OCI-LY1 (cell line): ENCODE measurements at regions not wholly inside any gene's neighbourhood (a gene's known extent, or its start where the extent isn't known, plus 50 kb on each side); places are given as distances from the start of the nearest gene placed in this dataset.
"Not testable (repeated sequence)": the region's sequence is repeated elsewhere in the genome, so short reads cannot be mapped to it uniquely, and the experiment has no call there.

Experiments
- H2AFZ ChIP-seq: fragments of 200-600 bp; sonication (generic), shearing (Covaris generic); 2 replicates; pipeline ENCODE4 v1.6.0; 2014; ENCODE audit warnings: antibody characterized with exemption, mild to moderate bottlenecking, low read length
- H3F3A ChIP-seq: fragments of 200-600 bp; sonication (generic), shearing (Covaris generic); 2 replicates; pipeline ENCODE4 v1.6.0; 2014; ENCODE audit warnings: mild to moderate bottlenecking, antibody characterized with exemption, low read length, moderate library complexity; ENCODE audit not compliant: insufficient read depth
- H3K27ac ChIP-seq: fragments of 200-600 bp; sonication (generic); 2 replicates; pipeline ENCODE4 v1.5.1; 2014; ENCODE audit warnings: low read length, mixed run types, mild to moderate bottlenecking, low read depth; ENCODE audit not compliant: poor library complexity, severe bottlenecking
- H3K27me3 ChIP-seq: fragments of 200-600 bp; sonication (generic); 2 replicates; pipeline ENCODE4 v1.6.0; 2014; ENCODE audit warnings: antibody characterized with exemption, mild to moderate bottlenecking, low read length, moderate library complexity; ENCODE audit not compliant: insufficient read depth
- H3K36me3 ChIP-seq: fragments of 200-600 bp; sonication (generic); 2 replicates; pipeline ENCODE4 v1.6.1; 2014; ENCODE audit warnings: mild to moderate bottlenecking, antibody characterized with exemption, low read length, moderate library complexity, mixed read lengths; ENCODE audit not compliant: insufficient read depth
- H3K4me1 ChIP-seq: fragments of 200-600 bp; sonication (generic); 2 replicates; pipeline ENCODE4 v1.5.1; 2014; ENCODE audit warnings: mild to moderate bottlenecking, low read length, moderate library complexity; ENCODE audit not compliant: insufficient read depth, severe bottlenecking
- H3K4me2 ChIP-seq: fragments of 200-600 bp; sonication (generic), shearing (Covaris generic); 2 replicates; pipeline ENCODE4 v1.6.1; 2014; ENCODE audit warnings: low read length
- H3K4me3 ChIP-seq: fragments of 200-600 bp; sonication (generic); 2 replicates; pipeline ENCODE4 v1.5.1; 2014; ENCODE audit warnings: low read length, low read depth, mild to moderate bottlenecking, mixed read lengths; ENCODE audit not compliant: poor library complexity, severe bottlenecking
- H3K79me2 ChIP-seq: fragments of 200-600 bp; shearing (Covaris generic); 2 replicates; pipeline ENCODE4 v1.6.1; 2016; ENCODE audit warnings: mixed run types, low read length, mixed read lengths; ENCODE audit not compliant: insufficient read depth
- H3K9ac ChIP-seq: fragments of 200-600 bp; sonication (generic), shearing (Covaris generic); 2 replicates; pipeline ENCODE4 v1.6.1; 2014; ENCODE audit warnings: mild to moderate bottlenecking, low read length, mixed read lengths
- H3K9me2 ChIP-seq: fragments of 200-600 bp; sonication (generic), shearing (Covaris generic); 2 replicates; pipeline ENCODE4 v1.6.1; 2014; ENCODE audit warnings: low read depth, mild to moderate bottlenecking, low read length, mixed read lengths
- H3K9me3 ChIP-seq: fragments of 200-600 bp; shearing (Covaris generic); 2 replicates; pipeline ENCODE4 v1.6.1; 2014; ENCODE audit warnings: low read length, mixed read lengths
- H4K20me1 ChIP-seq: fragments of 200-600 bp; sonication (generic), shearing (Covaris generic); 2 replicates; pipeline ENCODE4 v1.6.0; 2016; ENCODE audit warnings: mild to moderate bottlenecking, low read length; ENCODE audit not compliant: insufficient read depth
- CTCF ChIP-seq: fragments of 200-600 bp; sonication (generic), shearing (Covaris generic); IDR thresholded peaks from 2 replicates; pipeline ENCODE4 v1.5.1; 2017; ENCODE audit warnings: mild to moderate bottlenecking, antibody characterized with exemption, low read length, moderate library complexity, mixed read lengths
- EZH2 ChIP-seq: fragments of 200-600 bp; sonication (generic), shearing (Covaris generic); IDR thresholded peaks from 2 replicates; pipeline ENCODE4 v1.8.0; 2017; ENCODE audit warnings: borderline replicate concordance, mixed run types, mild to moderate bottlenecking, antibody characterized with exemption, low read length, moderate library complexity, mixed read lengths

- Histone ChIP-seq H3K36me3 (no peaks in the 10 kb centered on the region), H3K27ac (no peak overlapping the region), H2AFZ (no peak overlapping the region), H3K9me2 (no peaks in the 10 kb centered on the region), H3K9ac (no peak overlapping the region), H3K4me3 (no peak overlapping the region), H3K79me2 (no peaks in the 10 kb centered on the region), H3K9me3 (no peaks in the 10 kb centered on the region), H3K4me1 (no peaks in the 10 kb centered on the region), H3K4me2 (no peak overlapping the region), H4K20me1 (no peaks in the 10 kb centered on the region), H3F3A (no peaks in the 10 kb centered on the region), H3K27me3 (no peaks in the 10 kb centered on the region)
- TF ChIP-seq EZH2 (no peak), CTCF (no peak)
These were observed 215.6 kb downstream of the FOXG1 start for GRCh38 chr14:28982228-28982627.

GRCh38 chr14:28983279-28983678 lies 216.7 kb downstream of the FOXG1 start:
- no peak overlapping the region for H3K27ac ChIP-seq
- no peaks in the 10 kb centered on the region for H3K79me2 ChIP-seq
- no peaks in the 10 kb centered on the region for H3K36me3 ChIP-seq
- H3K27me3 ChIP-seq: no peaks in the 10 kb centered on the region
- H3F3A ChIP-seq: no peaks in the 10 kb centered on the region
- no peak overlapping the region for H3K4me2 ChIP-seq
- no peak overlapping the region for H3K4me3 ChIP-seq
- TF ChIP-seq CTCF (no peak), EZH2 (no peak)
- no peaks in the 10 kb centered on the region for H3K4me1 ChIP-seq
- no peaks in the 10 kb centered on the region for H3K9me3 ChIP-seq
- no peaks in the 10 kb centered on the region for H4K20me1 ChIP-seq
- H2AFZ ChIP-seq: no peak overlapping the region
- no peak overlapping the region for H3K9ac ChIP-seq
- no peaks in the 10 kb centered on the region for H3K9me2 ChIP-seq

GRCh38 chr14:28987516-28987915 lies 220.9 kb downstream of the FOXG1 start:
- H3K27me3 ChIP-seq: no peaks in the 10 kb centered on the region
- H4K20me1 ChIP-seq: no peaks in the 10 kb centered on the region
- no peaks in the 10 kb centered on the region for H3K36me3 ChIP-seq
- no peak overlapping the region for H3K9ac ChIP-seq
- H2AFZ ChIP-seq: no peak overlapping the region
- no peak overlapping the region for H3K4me3 ChIP-seq
- no peaks in the 10 kb centered on the region for H3K4me1 ChIP-seq
- H3K4me2 ChIP-seq: no peak overlapping the region
- H3K9me2 ChIP-seq: no peaks in the 10 kb centered on the region
- TF ChIP-seq CTCF (no peak), EZH2 (no peak)
- H3K79me2 ChIP-seq: no peaks in the 10 kb centered on the region
- H3K9me3 ChIP-seq: no peaks in the 10 kb centered on the region
- no peaks in the 10 kb centered on the region for H3F3A ChIP-seq
- H3K27ac ChIP-seq: no peak overlapping the region

- H3K9me2 ChIP-seq, H3F3A ChIP-seq, H4K20me1 ChIP-seq, H3K4me3 ChIP-seq, H3K27me3 ChIP-seq, H3K79me2 ChIP-seq, H3K9me3 ChIP-seq, H2AFZ ChIP-seq, H3K4me1 ChIP-seq, H3K4me2 ChIP-seq, H3K27ac ChIP-seq, H3K9ac ChIP-seq, H3K36me3 ChIP-seq: not testable (repeated sequence)
These were observed 230.6 kb downstream of the FOXG1 start for GRCh38 chr14:28997196-28997595.
